ENCODE measurements at regions not wholly inside any gene's neighbourhood (a gene's known extent, or its start where the extent isn't known, plus 50 kb on each side); places are given as distances from the start of the nearest gene placed in this dataset.

- no peak for DNase-seq
Measured at GRCh38 chr1:114314576-114314975, 160.9 kb upstream of the SYT6 start.

GRCh38 chr1:114314098-114314497 lies 160.4 kb upstream of the SYT6 start:
- no peak for DNase-seq

- peak; percentile 66 to 94 (median 84) for DNase-seq
Measured at GRCh38 chr1:114310695-114311271, 157.1 kb upstream of the SYT6 start.

GRCh38 chr1:114302821-114303220 lies 149.2 kb upstream of the SYT6 start:
- no peak for DNase-seq

GRCh38 chr1:114299331-114299975 lies 145.8 kb upstream of the SYT6 start:
- peak in 1 of 3 donors; percentile 37 for DNase-seq

- DNase-seq = no peak
Measured at GRCh38 chr1:114298008-114298407, 144.3 kb upstream of the SYT6 start.

GRCh38 chr1:114296413-114296812 lies 142.7 kb upstream of the SYT6 start:
- DNase-seq = no peak

GRCh38 chr1:114295321-114295720 lies 141.7 kb upstream of the SYT6 start:
- DNase-seq = no peak

GRCh38 chr1:114292835-114293234 lies 139.2 kb upstream of the SYT6 start:
- DNase-seq = no peak

GRCh38 chr1:114292194-114292593 lies 138.5 kb upstream of the SYT6 start:
- DNase-seq = no peak

- DNase-seq = no peak
Measured at GRCh38 chr1:114290776-114291175, 137.1 kb upstream of the SYT6 start.

GRCh38 chr1:114290341-114290740 lies 136.7 kb upstream of the SYT6 start:
- peak in 1 of 3 donors; percentile 29 for DNase-seq

- DNase-seq = no peak
Measured at GRCh38 chr1:114289824-114290223, 136.2 kb upstream of the SYT6 start.

- peak in 1 of 3 donors; percentile 52 for DNase-seq
Measured at GRCh38 chr1:114289306-114289705, 135.6 kb upstream of the SYT6 start.

GRCh38 chr1:114286960-114287359 lies 133.3 kb upstream of the SYT6 start:
- DNase-seq = no peak

GRCh38 chr1:114286179-114286578 lies 132.5 kb upstream of the SYT6 start:
- DNase-seq = peak in 1 of 3 donors; percentile 13

GRCh38 chr1:114282751-114283403 lies 129.2 kb upstream of the SYT6 start:
- peak; percentile 89 to 92 (median 89) for DNase-seq

- DNase-seq = no peak
Measured at GRCh38 chr1:114278911-114279310, 125.2 kb upstream of the SYT6 start.

- DNase-seq = no peak
Measured at GRCh38 chr1:114278430-114278829, 124.8 kb upstream of the SYT6 start.

GRCh38 chr1:114274621-114275317 lies 121.1 kb upstream of the SYT6 start:
- DNase-seq = peak in 2 of 3 donors; percentile 6 to 21

GRCh38 chr1:114272593-114272992 lies 118.9 kb upstream of the SYT6 start:
- no peak for DNase-seq

- no peak for DNase-seq
Measured at GRCh38 chr1:114270718-114271117, 117.0 kb upstream of the SYT6 start.

GRCh38 chr1:114270282-114270681 lies 116.6 kb upstream of the SYT6 start:
- DNase-seq = peak in 1 of 3 donors; percentile 6

All from muscle of back (tissue), 3 donors.